ENCODE measurements at regions not wholly inside any gene's neighbourhood (a gene's known extent, or its start where the extent isn't known, plus 50 kb on each side); places are given as distances from the start of the nearest gene placed in this dataset.

DNA sequence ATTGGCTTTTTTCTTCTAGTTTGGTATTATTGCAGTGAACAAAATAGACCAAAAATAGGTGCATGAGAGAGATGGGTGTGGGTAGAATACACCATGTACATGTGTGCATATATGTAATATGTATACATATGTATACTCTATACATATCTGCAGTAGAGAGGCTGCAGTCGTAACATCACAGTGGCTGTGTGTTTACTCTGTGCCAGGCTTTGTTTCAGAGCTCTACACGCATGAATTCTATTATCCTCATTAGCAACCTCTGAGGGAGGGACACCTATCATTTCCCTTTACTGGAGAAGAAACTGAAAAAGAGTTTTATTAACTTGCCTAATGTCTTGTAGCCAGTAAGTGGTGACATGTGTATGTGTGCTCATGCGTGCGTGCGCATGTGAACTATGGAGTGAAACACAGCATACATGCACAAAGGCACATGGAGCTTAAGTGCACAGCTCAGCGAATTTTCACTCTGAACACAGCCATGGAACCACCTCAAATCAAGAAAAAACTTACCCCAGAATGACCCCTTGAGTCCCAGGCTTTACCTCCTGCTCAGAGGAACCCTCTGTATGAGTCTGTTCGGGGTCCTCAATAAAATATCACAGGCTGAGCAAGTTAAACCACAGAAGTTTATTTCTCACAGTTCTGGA, 452.5 kb downstream of the CDH26 start:
- no peak for DNase-seq
- ATAC-seq = no peak
- Mint-ChIP-seq H3K4me1 (peaks cover 0 to 3% (median 1%) of the 10 kb centered on the region in 4 donors), H3K4me3 (no peak overlapping the region), H3K27ac (no peak overlapping the region), H3K9me3 (peaks cover 0 to 9% (median 1%) of the 10 kb centered on the region in 9 donors), H3K27me3 (peaks cover 0 to 16% (median 5%) of the 10 kb centered on the region in 5 donors), H3K36me3 (peaks cover 0 to 1% (median 0%) of the 10 kb centered on the region in 3 donors)
- POLR2A ChIA-PET = no interaction called here

DNA sequence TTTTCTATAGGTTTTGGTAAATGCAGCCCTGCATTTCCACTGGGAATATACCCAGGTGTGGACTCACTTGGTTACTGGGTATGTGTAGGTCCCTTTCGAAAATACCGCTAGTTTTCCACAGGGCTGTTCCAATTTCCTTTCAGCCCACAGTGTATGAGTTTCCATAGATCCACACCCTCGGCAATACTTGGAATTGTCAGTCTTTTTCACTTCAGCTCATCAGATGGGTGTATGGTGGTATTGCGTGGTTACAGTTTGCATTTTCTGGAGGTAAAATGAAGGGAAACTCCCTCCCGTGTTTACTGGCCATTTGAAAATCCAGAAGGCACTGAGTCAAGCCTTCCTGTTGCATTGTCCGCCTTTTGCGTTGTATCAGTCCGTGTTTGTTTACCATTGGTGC, 453.6 kb downstream of the CDH26 start:
- POLR2A ChIA-PET = no interaction called here
- H3K27ac Mint-ChIP-seq = no peak overlapping the region
- peaks cover 0 to 3% (median 1%) of the 10 kb centered on the region in 4 donors for H3K4me1 Mint-ChIP-seq
- H3K4me3 Mint-ChIP-seq = no peak overlapping the region
- H3K9me3 Mint-ChIP-seq = peaks cover 0 to 9% (median 1%) of the 10 kb centered on the region in 9 donors
- peaks cover 0 to 16% (median 5%) of the 10 kb centered on the region in 5 donors for H3K27me3 Mint-ChIP-seq
- no peaks in the 10 kb centered on the region for H3K36me3 Mint-ChIP-seq
- no peak for ATAC-seq
- no peak for DNase-seq

- Mint-ChIP-seq H3K4me1 (no peaks in the 10 kb centered on the region), H3K27me3 (peaks cover 0 to 23% (median 4%) of the 10 kb centered on the region in 5 donors), H3K9me3 (no peaks in the 10 kb centered on the region), H3K36me3 (no peaks in the 10 kb centered on the region), H3K27ac (no peak overlapping the region), H3K4me3 (no peak overlapping the region)
- DNase-seq (no peak), ATAC-seq (no peak)
- POLR2A ChIA-PET = no interaction called here
These were observed 462.5 kb downstream of the CDH26 start for GRCh38 chr20:60420676-60421229.

GRCh38 chr20:60422848-60423247, 464.6 kb downstream of the CDH26 start:
- Mint-ChIP-seq H3K4me3 (no peak overlapping the region), H3K9me3 (no peaks in the 10 kb centered on the region), H3K36me3 (no peaks in the 10 kb centered on the region), H3K27me3 (peaks cover 0 to 23% (median 2%) of the 10 kb centered on the region in 5 donors), H3K27ac (peak overlapping the region in 1 of 10 donors; percentile 44), H3K4me1 (no peaks in the 10 kb centered on the region)
- ATAC-seq (no peak), DNase-seq (no peak)
- POLR2A ChIA-PET = no interaction called here

GRCh38 chr20:60424267-60424902, 466.2 kb downstream of the CDH26 start:
- ATAC-seq (no peak), DNase-seq (no peak)
- Mint-ChIP-seq H3K4me1 (no peaks in the 10 kb centered on the region), H3K27ac (no peak overlapping the region), H3K27me3 (peaks cover 0 to 17% (median 2%) of the 10 kb centered on the region in 5 donors), H3K4me3 (no peak overlapping the region), H3K36me3 (no peaks in the 10 kb centered on the region), H3K9me3 (no peaks in the 10 kb centered on the region)
- POLR2A ChIA-PET = no interaction called here

DNA sequence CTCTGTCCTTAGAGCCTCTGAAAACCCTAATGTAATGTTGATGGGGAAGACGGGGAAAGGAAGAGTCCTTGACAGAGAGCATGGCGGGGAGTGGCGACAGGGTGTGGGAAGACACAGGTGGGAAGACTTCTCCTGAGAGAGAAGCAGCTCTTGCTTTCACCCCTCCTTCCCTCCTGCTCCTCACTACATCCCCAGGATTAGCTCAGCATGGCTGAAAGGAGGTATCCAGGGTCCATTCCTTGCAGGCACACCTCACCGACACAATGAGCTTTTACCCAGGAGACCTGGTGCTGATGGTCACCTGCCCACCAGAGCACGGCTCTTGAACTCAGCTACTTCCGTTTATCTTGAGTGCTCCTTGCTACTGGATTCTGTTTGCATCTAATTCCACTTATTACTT, 469.3 kb downstream of the CDH26 start:
- no peak for DNase-seq
- Mint-ChIP-seq H3K4me3 (no peak overlapping the region), H3K36me3 (no peaks in the 10 kb centered on the region), H3K27me3 (peaks cover 0 to 28% (median 8%) of the 10 kb centered on the region in 5 donors), H3K9me3 (no peaks in the 10 kb centered on the region), H3K4me1 (no peaks in the 10 kb centered on the region), H3K27ac (no peak overlapping the region)
- POLR2A ChIA-PET = no interaction called here
- no peak for ATAC-seq

DNA sequence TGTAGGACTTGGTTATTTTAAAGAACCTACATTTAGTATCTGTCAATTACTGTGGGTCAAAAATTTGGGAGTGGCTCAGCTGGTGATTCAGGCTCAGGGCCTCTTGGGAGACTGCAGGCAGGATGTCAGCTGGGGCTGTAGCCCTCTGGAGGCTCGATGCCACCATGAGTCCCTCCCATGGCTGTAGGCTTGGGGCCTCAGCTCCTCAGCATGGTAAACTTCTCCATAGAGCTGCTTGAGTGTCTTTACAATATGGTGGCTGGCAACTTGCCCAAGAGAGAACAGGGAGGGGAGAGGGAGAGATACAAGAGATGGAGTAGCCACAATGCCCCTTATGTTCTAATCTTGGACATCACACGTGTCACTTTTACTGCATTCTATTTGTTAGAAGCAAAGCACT, 470.4 kb downstream of the CDH26 start:
- no peak for DNase-seq
- Mint-ChIP-seq H3K36me3 (no peaks in the 10 kb centered on the region), H3K4me1 (no peaks in the 10 kb centered on the region), H3K4me3 (no peak overlapping the region), H3K27ac (no peak overlapping the region), H3K9me3 (no peaks in the 10 kb centered on the region), H3K27me3 (peaks cover 0 to 24% (median 8%) of the 10 kb centered on the region in 5 donors)
- POLR2A ChIA-PET = no interaction called here
- ATAC-seq = no peak

DNA sequence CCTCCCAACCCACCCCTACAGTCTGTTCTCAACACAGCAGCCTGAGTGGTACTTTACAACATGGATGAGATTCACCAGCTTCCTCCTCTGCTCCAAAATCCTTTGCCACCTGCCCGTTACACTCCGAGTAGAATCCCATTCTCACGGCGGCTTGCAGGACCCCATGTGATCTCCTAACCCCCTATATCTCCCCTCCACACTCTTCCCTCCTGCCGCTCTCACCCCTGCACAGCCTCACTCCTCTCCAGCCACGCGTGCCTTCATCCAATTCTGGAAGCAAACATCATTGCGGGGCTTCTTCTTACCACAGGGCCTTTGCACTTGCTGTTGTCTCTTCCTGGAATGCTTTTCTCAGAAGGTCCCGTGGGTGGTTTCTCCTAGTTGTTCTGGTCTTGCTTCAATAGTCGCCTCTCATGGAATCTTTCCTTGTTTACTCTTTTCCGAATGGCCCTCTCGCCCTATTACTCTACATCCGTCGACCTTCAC, 472.3 kb downstream of the CDH26 start:
- Mint-ChIP-seq H3K4me3 (no peak overlapping the region), H3K27me3 (peaks cover 0 to 22% (median 8%) of the 10 kb centered on the region in 5 donors), H3K4me1 (no peaks in the 10 kb centered on the region), H3K9me3 (no peaks in the 10 kb centered on the region), H3K36me3 (no peaks in the 10 kb centered on the region), H3K27ac (peak overlapping the region in 1 of 10 donors; percentile 56)
- no peak for ATAC-seq
- DNase-seq = no peak
- POLR2A ChIA-PET = no interaction called here

DNA sequence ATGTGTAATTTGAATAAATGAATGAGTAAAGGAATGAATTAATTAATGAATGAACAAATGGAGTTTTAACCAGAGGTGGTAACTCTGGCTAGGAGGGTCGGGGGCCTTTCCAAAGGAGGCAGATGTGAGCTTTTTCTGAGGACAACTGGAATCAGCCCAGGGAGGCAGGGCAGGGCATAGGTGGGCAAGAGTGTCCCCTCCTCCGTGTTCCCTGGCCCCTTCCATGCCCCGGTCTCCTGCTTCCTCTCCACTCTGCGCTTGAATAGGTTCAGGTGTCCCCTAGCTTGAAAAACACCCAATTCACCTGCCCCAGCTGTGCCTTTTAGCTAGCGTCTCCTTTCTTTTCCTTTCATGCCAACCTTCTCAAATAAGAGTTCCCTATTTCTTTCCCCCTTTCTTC, 473.1 kb downstream of the CDH26 start:
- DNase-seq (no peak), ATAC-seq (no peak)
- H3K27me3 Mint-ChIP-seq = peaks cover 0 to 22% (median 8%) of the 10 kb centered on the region in 5 donors
- POLR2A ChIA-PET = no interaction called here
- H3K27ac Mint-ChIP-seq = no peak overlapping the region
- no peaks in the 10 kb centered on the region for H3K9me3 Mint-ChIP-seq
- no peaks in the 10 kb centered on the region for H3K36me3 Mint-ChIP-seq
- H3K4me3 Mint-ChIP-seq = no peak overlapping the region
- no peaks in the 10 kb centered on the region for H3K4me1 Mint-ChIP-seq

DNA sequence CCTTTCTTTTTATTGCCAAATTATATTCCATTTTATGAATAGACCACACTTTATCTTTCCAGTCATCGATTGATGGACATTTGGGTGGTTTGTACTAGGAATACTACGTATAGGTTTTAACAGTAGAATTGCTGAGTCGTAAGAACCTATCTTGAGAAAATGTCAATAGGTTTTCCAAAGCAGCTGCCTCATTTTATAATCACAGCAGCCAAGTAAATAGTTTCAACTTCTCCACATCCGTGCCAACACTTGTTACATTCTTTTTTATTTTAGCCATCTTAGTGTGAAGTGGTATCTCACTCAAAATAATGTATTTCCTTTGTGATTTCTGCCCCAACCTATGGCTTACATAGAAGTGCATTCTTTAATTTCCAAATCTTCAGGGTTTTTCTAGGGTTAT, 479.2 kb downstream of the CDH26 start:
- H3K4me1 Mint-ChIP-seq = no peaks in the 10 kb centered on the region
- no peak overlapping the region for H3K4me3 Mint-ChIP-seq
- no peak overlapping the region for H3K27ac Mint-ChIP-seq
- ATAC-seq = no peak
- no peak for DNase-seq
- peaks cover 2 to 12% (median 6%) of the 10 kb centered on the region in 5 donors for H3K27me3 Mint-ChIP-seq
- POLR2A ChIA-PET = no interaction called here
- H3K9me3 Mint-ChIP-seq = peaks cover 0 to 17% (median 3%) of the 10 kb centered on the region in 9 donors
- peaks cover 0 to under 1% (median 0%) of the 10 kb centered on the region in 3 donors for H3K36me3 Mint-ChIP-seq

DNA sequence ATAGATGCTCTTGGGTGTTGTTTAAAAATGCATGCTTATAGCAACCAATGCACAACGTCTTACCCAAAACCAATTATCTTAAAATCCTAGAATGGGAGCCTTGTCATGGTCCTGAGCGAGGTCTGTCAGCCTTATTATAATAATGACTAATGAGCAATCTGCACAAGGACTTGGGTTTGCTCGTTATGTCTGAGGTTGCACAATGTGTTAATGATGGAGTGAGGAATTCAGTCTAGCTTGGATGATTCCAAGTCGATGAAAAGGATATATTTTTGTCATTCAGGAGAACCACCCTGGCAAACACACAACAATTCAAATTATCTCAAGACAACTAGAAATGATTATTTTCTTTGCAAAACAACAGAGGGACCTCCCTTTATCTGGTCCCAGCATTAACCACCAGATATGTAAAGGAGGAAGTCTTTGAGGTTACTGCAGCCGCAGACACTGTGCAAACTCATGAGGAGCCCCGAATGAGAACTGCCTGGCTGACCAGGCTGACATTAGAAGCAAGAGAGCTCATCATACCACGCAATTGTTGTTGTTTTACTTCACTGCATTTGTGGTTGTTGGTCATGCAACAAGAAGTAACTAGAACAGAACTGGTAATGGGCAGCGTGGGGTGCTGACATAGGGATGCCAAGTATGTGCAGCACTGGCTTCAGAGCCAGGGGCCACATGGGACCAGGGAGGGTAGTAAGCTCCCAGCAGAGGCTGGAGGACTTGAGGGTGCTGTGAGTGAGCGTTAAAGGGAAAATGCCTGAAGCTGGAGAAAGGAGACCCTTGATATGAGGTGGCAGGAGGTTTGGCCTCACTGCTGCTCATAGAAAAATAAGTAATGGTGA, 488.3 kb downstream of the CDH26 start:
- ATAC-seq (no peak), DNase-seq (no peak)
- Mint-ChIP-seq H3K9me3 (peaks cover 0 to 2% (median 0%) of the 10 kb centered on the region in 9 donors), H3K36me3 (peaks cover 0 to 8% (median 0%) of the 10 kb centered on the region in 3 donors), H3K27ac (peak overlapping the region in 1 of 10 donors; percentile 35), H3K27me3 (peaks cover 4 to 37% (median 5%) of the 10 kb centered on the region in 5 donors), H3K4me3 (no peak overlapping the region), H3K4me1 (peaks cover 2 to 9% (median 5%) of the 10 kb centered on the region in 4 donors)
- POLR2A ChIA-PET = no interaction called here

GRCh38 chr20:60447703-60448102, 489.5 kb downstream of the CDH26 start:
- peaks cover 0 to under 1% (median 0%) of the 10 kb centered on the region in 9 donors for H3K9me3 Mint-ChIP-seq
- POLR2A ChIA-PET = no interaction called here
- peaks cover 4 to 32% (median 5%) of the 10 kb centered on the region in 5 donors for H3K27me3 Mint-ChIP-seq
- H3K36me3 Mint-ChIP-seq = peaks cover 0 to 4% (median 0%) of the 10 kb centered on the region in 3 donors
- H3K27ac Mint-ChIP-seq = no peak overlapping the region
- no peak overlapping the region for H3K4me3 Mint-ChIP-seq
- no peak for ATAC-seq
- peaks cover 2 to 9% (median 5%) of the 10 kb centered on the region in 4 donors for H3K4me1 Mint-ChIP-seq
- no peak for DNase-seq
